CD14-positive monocyte (primary cell): ENCODE measurements at regions not wholly inside any gene's neighbourhood (a gene's known extent, or its start where the extent isn't known, plus 50 kb on each side); places are given as distances from the start of the nearest gene placed in this dataset.

ENCODE experiments used
- DNase-seq, 3 donors: peaks; one replicate each; pipeline ENCODE4 v3.0.0-alpha.2; 2011 to 2022
- H2AFZ ChIP-seq: 2 replicates; pipeline ENCODE4 v1.6.0; 2012; ENCODE audit warnings: mild to moderate bottlenecking, low read depth, low read length, inconsistent platforms; ENCODE audit not compliant: insufficient read depth, poor library complexity, severe bottlenecking
- H3K27ac ChIP-seq, 2 donors: 1 replicate in 1 of 2; 2 replicates in 1 of 2; pipeline ENCODE4 v1.5.1; 2012 to 2013; ENCODE audit warnings: low read length in 2 of 2, control low read depth in 1 of 2, inconsistent platforms in 1 of 2, low read depth in 1 of 2, mild to moderate bottlenecking in 1 of 2
- H3K27me3 ChIP-seq, 2 donors: one replicate each; pipeline versions ENCODE4 v1.6.0 to v1.6.1; 2011 to 2013; ENCODE audit warnings: low read length in 2 of 2; ENCODE audit not compliant: control insufficient read depth in 2 of 2, insufficient read depth in 2 of 2
- H3K36me3 ChIP-seq, 2 donors: replicated peaks in 1 of 2; 1 replicate in 1 of 2; 2 replicates in 1 of 2; pipeline versions ENCODE4 v1.5.1 to v1.6.1; 2012 to 2013; ENCODE audit warnings: low read length in 2 of 2, control low read depth in 1 of 2, inconsistent platforms in 1 of 2, mild to moderate bottlenecking in 1 of 2; ENCODE audit not compliant: insufficient read depth in 2 of 2, control insufficient read depth in 1 of 2
- H3K4me1 ChIP-seq, 2 donors: 1 replicate in 1 of 2; 2 replicates in 1 of 2; pipeline versions ENCODE4 v1.5.1 to v1.6.1; 2012 to 2013; ENCODE audit warnings: low read length in 2 of 2, control low read depth in 1 of 2, inconsistent platforms in 1 of 2, mild to moderate bottlenecking in 1 of 2, moderate library complexity in 1 of 2; ENCODE audit not compliant: insufficient read depth in 2 of 2, control insufficient read depth in 1 of 2
- H3K4me2 ChIP-seq: replicated peaks from 2 replicates; pipeline ENCODE3; 2012; ENCODE audit warnings: low read length, moderate library complexity, mild to moderate bottlenecking; ENCODE audit not compliant: poor library complexity, severe bottlenecking; ENCODE audit errors: extremely low read depth
- H3K4me3 ChIP-seq, 3 experiments: fragments of 200-600 bp in 1 of 3; sonication (generic) in 1 of 3; replicated peaks in 1 of 3; 1 replicate in 2 of 3; 2 replicates in 1 of 3; pipeline ENCODE4 v1.5.1; 2011 to 2013; ENCODE audit warnings: low read length in 3 of 3, mild to moderate bottlenecking in 3 of 3, control low read depth in 2 of 3, low read depth in 2 of 3, inconsistent platforms in 1 of 3, moderate library complexity in 1 of 3
- H3K79me2 ChIP-seq: 2 replicates; pipeline ENCODE4 v1.6.0; 2012; ENCODE audit warnings: mild to moderate bottlenecking, control low read depth, inconsistent platforms, low read length, moderate library complexity; ENCODE audit not compliant: insufficient read depth
- H3K9ac ChIP-seq: 2 replicates; pipeline ENCODE4 v1.6.0; 2017; ENCODE audit warnings: low read length, mild to moderate bottlenecking; ENCODE audit not compliant: insufficient read depth, poor library complexity, severe bottlenecking
- H3K9me3 ChIP-seq, 2 donors: replicated peaks in 1 of 2; 1 replicate in 1 of 2; 2 replicates in 1 of 2; pipeline versions ENCODE4 v1.5.1 to v1.6.1; 2012 to 2013; ENCODE audit warnings: low read length in 2 of 2, control low read depth in 1 of 2; ENCODE audit not compliant: control insufficient read depth in 1 of 2, insufficient read depth in 1 of 2
- H4K20me1 ChIP-seq: 2 replicates; pipeline ENCODE4 v1.6.0; 2012; ENCODE audit warnings: mild to moderate bottlenecking, low read length, control low read depth, moderate library complexity; ENCODE audit not compliant: insufficient read depth
- H3K27ac Mint-ChIP-seq, 7 donors: one replicate each; pipeline ENCODE4 v1.8.0; 2020; ENCODE audit warnings: mild to moderate bottlenecking in 7 of 7, mixed read lengths in 7 of 7, moderate library complexity in 6 of 7, inconsistent platforms in 2 of 7
- H3K27me3 Mint-ChIP-seq, 3 donors: one replicate each; pipeline ENCODE4 v1.8.0; 2021 to 2022; ENCODE audit warnings: low read depth in 3 of 3, mild to moderate bottlenecking in 3 of 3, mixed read lengths in 3 of 3, moderate library complexity in 3 of 3, inconsistent platforms in 1 of 3
- H3K36me3 Mint-ChIP-seq, 2 donors: one replicate each; pipeline ENCODE4 v1.8.0; 2020; ENCODE audit warnings: mixed read lengths in 2 of 2, inconsistent platforms in 1 of 2, mild to moderate bottlenecking in 1 of 2
- H3K4me1 Mint-ChIP-seq: one replicate; pipeline ENCODE4 v1.8.0; 2020; ENCODE audit warnings: mild to moderate bottlenecking, mixed read lengths
- H3K4me3 Mint-ChIP-seq, 2 donors: one replicate each; pipeline ENCODE4 v1.8.0; 2020; ENCODE audit warnings: mild to moderate bottlenecking in 2 of 2, mixed read lengths in 2 of 2, moderate library complexity in 1 of 2
- H3K9me3 Mint-ChIP-seq, 7 donors: one replicate each; pipeline ENCODE4 v1.8.0; 2020 to 2022; ENCODE audit warnings: mixed read lengths in 7 of 7, mild to moderate bottlenecking in 6 of 7, moderate library complexity in 6 of 7, inconsistent platforms in 2 of 7
- CTCF ChIP-seq: fragments of 200-600 bp; IDR thresholded peaks from one replicate; pipeline ENCODE4 v1.8.0; 2022; ENCODE audit warnings: antibody characterized with exemption, mild to moderate bottlenecking
- whole genome bisulfite sequencing: methylation state at CpG from one replicate; pipeline ENCODE4 v1.1.5; 2013; ENCODE audit warnings: missing lambda C conversion rate; ENCODE audit not compliant: insufficient coverage; 5-methylcytosine and 5-hydroxymethylcytosine counted together
- intact Hi-C, 2 donors: fragments of 100-400 bp; cut with micrococcal nuclease; formaldehyde crosslinking; loops; one replicate each; pipeline versions ENCODE4 v1.15.0 to v1.15.1; 2023

- no peak for DNase-seq
- 58% methylated on average over 3 of the region's 4 CpGs for WGBS
- Histone ChIP-seq H3K4me1 (no peaks in the 10 kb centered on the region), H2AFZ (no peak overlapping the region), H3K4me2 (no peak overlapping the region), H3K9me3 (no peaks in the 10 kb centered on the region), H3K27me3 (no peaks in the 10 kb centered on the region), H3K79me2 (no peaks in the 10 kb centered on the region), H3K4me3 (no peak overlapping the region), H3K9ac (no peak overlapping the region), H3K36me3 (no peaks in the 10 kb centered on the region), H4K20me1 (no peaks in the 10 kb centered on the region), H3K27ac (no peak overlapping the region)
- H3K27me3 Mint-ChIP-seq: peaks cover 0 to 3% (median 0%) of the 10 kb centered on the region in 3 donors
- TF ChIP-seq CTCF: no peak
- no peaks in the 10 kb centered on the region for H3K4me1 Mint-ChIP-seq
- peaks cover 0 to 6% (median 3%) of the 10 kb centered on the region in 7 donors for H3K9me3 Mint-ChIP-seq
- H3K36me3 Mint-ChIP-seq: no peaks in the 10 kb centered on the region
- H3K4me3 Mint-ChIP-seq: no peak overlapping the region
- intact Hi-C loops: no loop called here
- no peak overlapping the region for H3K27ac Mint-ChIP-seq
Observed at GRCh38 chr15:97867870-97868269, 92.6 kb upstream of the ARRDC4 start.

- H3K9me3 Mint-ChIP-seq: peaks cover 0 to 6% (median 3%) of the 10 kb centered on the region in 7 donors
- H3K9ac ChIP-seq: no peak overlapping the region
- WGBS: 73% methylated on average over 2 of the region's 5 CpGs
- TF ChIP-seq CTCF: no peak
- H3K4me3 Mint-ChIP-seq: no peak overlapping the region
- H3K9me3 ChIP-seq: no peaks in the 10 kb centered on the region
- no peaks in the 10 kb centered on the region for H4K20me1 ChIP-seq
- no peak overlapping the region for H3K27ac ChIP-seq
- no peaks in the 10 kb centered on the region for H3K36me3 ChIP-seq
- peaks cover 0 to 3% (median 0%) of the 10 kb centered on the region in 3 donors for H3K27me3 Mint-ChIP-seq
- H2AFZ ChIP-seq: no peak overlapping the region
- H3K36me3 Mint-ChIP-seq: no peaks in the 10 kb centered on the region
- H3K4me1 ChIP-seq: no peaks in the 10 kb centered on the region
- H3K4me2 ChIP-seq: no peak overlapping the region
- no peak overlapping the region for H3K27ac Mint-ChIP-seq
- no peak overlapping the region for H3K4me3 ChIP-seq
- H3K4me1 Mint-ChIP-seq: no peaks in the 10 kb centered on the region
- intact Hi-C loops: no loop called here
- no peaks in the 10 kb centered on the region for H3K27me3 ChIP-seq
- DNase-seq: no peak
- H3K79me2 ChIP-seq: no peaks in the 10 kb centered on the region
Observed at GRCh38 chr15:97868981-97869380, 91.5 kb upstream of the ARRDC4 start.
